ENCODE measurements at regions not wholly inside any gene's neighbourhood (a gene's known extent, or its start where the extent isn't known, plus 50 kb on each side); places are given as distances from the start of the nearest gene placed in this dataset.

- TF ChIP-seq NFRKB (IDR thresholded peaks at IDR 0.05) (no peak), ARNT (IDR thresholded peaks at IDR 0.05) (no peak), SP1 (IDR thresholded peaks at IDR 0.05) (no peak), CTBP1 (IDR thresholded peaks at IDR 0.05; ENCODE audit: borderline replicate concordance) (no peak), L3MBTL2 (conservative IDR thresholded peaks at IDR 0.05) (no peak), SUZ12 (IDR thresholded peaks at IDR 0.05) (no peak), FOXK2 (IDR thresholded peaks at IDR 0.05) (no peak), BHLHE40 (IDR thresholded peaks at IDR 0.05; ENCODE audit: borderline replicate concordance) (no peak), PKNOX1 (IDR thresholded peaks at IDR 0.05) (no peak), FOXA1 (IDR thresholded peaks at IDR 0.05) (no peak), ELF4 (IDR thresholded peaks at IDR 0.05) (no peak), LEF1 (IDR thresholded peaks at IDR 0.05; ENCODE audit: borderline replicate concordance) (no peak), TARDBP (IDR thresholded peaks at IDR 0.05) (no peak), FOXM1 (IDR thresholded peaks at IDR 0.05; ENCODE audit: borderline replicate concordance) (no peak)
Measured at GRCh38 chr7:18402488-18403183, 92.9 kb upstream of the HDAC9 start.
